Lung (tissue), 11 donors: ENCODE measurements at regions not wholly inside any gene's neighbourhood (a gene's known extent, or its start where the extent isn't known, plus 50 kb on each side); places are given as distances from the start of the nearest gene placed in this dataset.
"Not testable (repeated sequence)": the region's sequence is repeated elsewhere in the genome, so short reads cannot be mapped to it uniquely, and the experiment has no call there.

Experiments
- ATAC-seq: fragments of 200-7000 bp; cut with Tn5 transposase; one replicate; pipeline ENCODE4 v1.9.1; 2020; ENCODE audit warnings: moderate number of reproducible peaks; ENCODE audit not compliant: insufficient read depth, low FRiP score
- DNase-seq, 3 donors: peaks; one replicate each; pipeline ENCODE4 v3.0.0-alpha.2; 2013 to 2017
- H3K27ac ChIP-seq, 2 donors: one replicate each; pipeline ENCODE4 v1.5.1; 2013; ENCODE audit warnings: mild to moderate bottlenecking in 2 of 2, moderate library complexity in 2 of 2, control low read depth in 1 of 2, inconsistent platforms in 1 of 2, low read depth in 1 of 2, low read length in 1 of 2
- H3K27me3 ChIP-seq, 3 donors: one replicate each; pipeline ENCODE4 v1.5.1; 2013; ENCODE audit warnings: low read length in 2 of 3; ENCODE audit not compliant: control insufficient read depth in 3 of 3, insufficient read depth in 3 of 3
- H3K36me3 ChIP-seq, 4 donors: one replicate each; pipeline ENCODE4 v1.5.1; 2013; ENCODE audit warnings: low read length in 4 of 4, mild to moderate bottlenecking in 1 of 4, moderate library complexity in 1 of 4; ENCODE audit not compliant: control insufficient read depth in 4 of 4, insufficient read depth in 4 of 4
- H3K4me1 ChIP-seq, 5 donors: one replicate each; pipeline ENCODE4 v1.5.1; 2013; ENCODE audit warnings: low read length in 5 of 5, mild to moderate bottlenecking in 2 of 5, moderate library complexity in 1 of 5; ENCODE audit not compliant: control insufficient read depth in 5 of 5, insufficient read depth in 5 of 5
- H3K4me3 ChIP-seq: one replicate; pipeline ENCODE4 v1.5.1; 2013; ENCODE audit warnings: mild to moderate bottlenecking, control low read depth, moderate library complexity
- H3K9ac ChIP-seq, 2 donors: one replicate each; pipeline ENCODE4 v1.5.1; 2013; ENCODE audit warnings: low read length in 2 of 2, control low read depth in 1 of 2; ENCODE audit not compliant: insufficient read depth in 1 of 2
- H3K9me3 ChIP-seq, 4 donors: one replicate each; pipeline ENCODE4 v1.5.1; 2013; ENCODE audit warnings: low read length in 3 of 4, mild to moderate bottlenecking in 1 of 4, moderate library complexity in 1 of 4; ENCODE audit not compliant: control insufficient read depth in 4 of 4, insufficient read depth in 3 of 4
- CTCF ChIP-seq: IDR thresholded peaks from 2 replicates; pipeline ENCODE4 v1.5.1; 2012; ENCODE audit warnings: mild to moderate bottlenecking; ENCODE audit errors: control extremely low read depth, extremely low read depth
- WGBS, 2 donors: extraction: QIAGEN DNeasy Blood & Tissue Kit; methylation state at CpG; one replicate each; pipeline ENCODE4 v1.1.7; 2013; 5-methylcytosine and 5-hydroxymethylcytosine counted together
- donor health status: control.
- donor health status: control.
- donor health status: Bipolar disorder and iron deficiency.
- donor health status: healthy.
- donor health status: DM: yes; HTN: yes; CAD: no.

- Histone ChIP-seq H3K4me3 (no peak overlapping the region), H3K4me1 (no peaks in the 10 kb centered on the region), H3K27ac (no peak overlapping the region), H3K27me3 (no peaks in the 10 kb centered on the region), H3K9ac (no peak overlapping the region), H3K9me3 (peaks cover 0 to 2% (median 0%) of the 10 kb centered on the region in 4 donors), H3K36me3 (no peaks in the 10 kb centered on the region)
- DNase-seq (no peak), ATAC-seq (no peak)
- 53 to 65% methylated on average over 4 of the region's 4 CpGs for WGBS, 2 donors
- no peak for TF ChIP-seq CTCF
Measured at GRCh38 chr7:68406480-68406879, 1191.8 kb upstream of the AUTS2 start.

- Histone ChIP-seq H3K9me3 (peaks cover 0 to 2% (median 0%) of the 10 kb centered on the region in 4 donors), H3K4me3 (no peak overlapping the region), H3K9ac (no peak overlapping the region), H3K36me3 (no peaks in the 10 kb centered on the region), H3K27me3 (no peaks in the 10 kb centered on the region), H3K27ac (no peak overlapping the region), H3K4me1 (no peaks in the 10 kb centered on the region)
- no peak for TF ChIP-seq CTCF
- ATAC-seq = no peak
- no peak for DNase-seq
Measured at GRCh38 chr7:68407460-68407859, 1190.8 kb upstream of the AUTS2 start.

- Histone ChIP-seq H3K27ac (no peak overlapping the region), H3K9me3 (peaks cover 0 to 2% (median 0%) of the 10 kb centered on the region in 4 donors), H3K4me3 (no peak overlapping the region), H3K4me1 (no peaks in the 10 kb centered on the region), H3K27me3 (no peaks in the 10 kb centered on the region), H3K36me3 (no peaks in the 10 kb centered on the region), H3K9ac (no peak overlapping the region)
- WGBS, 2 donors = 95 to 96% methylated on average over 1 of the region's 1 CpG
- no peak for ATAC-seq
- no peak for DNase-seq
- no peak for TF ChIP-seq CTCF
Measured at GRCh38 chr7:68408873-68409272, 1189.4 kb upstream of the AUTS2 start.

- DNase-seq = no peak
- no peak for ATAC-seq
- Histone ChIP-seq H3K4me1 (no peaks in the 10 kb centered on the region), H3K4me3 (no peak overlapping the region), H3K27ac (no peak overlapping the region), H3K9ac (no peak overlapping the region), H3K36me3 (no peaks in the 10 kb centered on the region), H3K27me3 (no peaks in the 10 kb centered on the region), H3K9me3 (no peaks in the 10 kb centered on the region)
- TF ChIP-seq CTCF = no peak
Measured at GRCh38 chr7:68409851-68410250, 1188.4 kb upstream of the AUTS2 start.

- not testable (repeated sequence) for H3K9ac ChIP-seq, H3K27ac ChIP-seq, H3K27me3 ChIP-seq, H3K36me3 ChIP-seq, ATAC-seq, H3K4me3 ChIP-seq, H3K4me1 ChIP-seq, DNase-seq, H3K9me3 ChIP-seq
- 93 to 94% methylated on average over 11 of the region's 11 CpGs for WGBS, 2 donors
Measured at GRCh38 chr7:68410693-68411092, 1187.6 kb upstream of the AUTS2 start.
